LNCAP (cell line): ENCODE measurements at regions not wholly inside any gene's neighbourhood (a gene's known extent, or its start where the extent isn't known, plus 50 kb on each side); places are given as distances from the start of the nearest gene placed in this dataset.

Source experiments
- TF ChIP-seq, protein P1 (sequence below): fragments of 450-650 bp; IDR thresholded peaks from 2 replicates; pipeline ENCODE4 v1.5.1; 2017; ENCODE audit warnings: mild to moderate bottlenecking

GRCh38 chr3:96007650-96008195 lies 806.7 kb upstream of the EPHA6 start:
- TF ChIP-seq, protein P1, sequence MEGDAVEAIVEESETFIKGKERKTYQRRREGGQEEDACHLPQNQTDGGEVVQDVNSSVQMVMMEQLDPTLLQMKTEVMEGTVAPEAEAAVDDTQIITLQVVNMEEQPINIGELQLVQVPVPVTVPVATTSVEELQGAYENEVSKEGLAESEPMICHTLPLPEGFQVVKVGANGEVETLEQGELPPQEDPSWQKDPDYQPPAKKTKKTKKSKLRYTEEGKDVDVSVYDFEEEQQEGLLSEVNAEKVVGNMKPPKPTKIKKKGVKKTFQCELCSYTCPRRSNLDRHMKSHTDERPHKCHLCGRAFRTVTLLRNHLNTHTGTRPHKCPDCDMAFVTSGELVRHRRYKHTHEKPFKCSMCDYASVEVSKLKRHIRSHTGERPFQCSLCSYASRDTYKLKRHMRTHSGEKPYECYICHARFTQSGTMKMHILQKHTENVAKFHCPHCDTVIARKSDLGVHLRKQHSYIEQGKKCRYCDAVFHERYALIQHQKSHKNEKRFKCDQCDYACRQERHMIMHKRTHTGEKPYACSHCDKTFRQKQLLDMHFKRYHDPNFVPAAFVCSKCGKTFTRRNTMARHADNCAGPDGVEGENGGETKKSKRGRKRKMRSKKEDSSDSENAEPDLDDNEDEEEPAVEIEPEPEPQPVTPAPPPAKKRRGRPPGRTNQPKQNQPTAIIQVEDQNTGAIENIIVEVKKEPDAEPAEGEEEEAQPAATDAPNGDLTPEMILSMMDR = no peak

DNA sequence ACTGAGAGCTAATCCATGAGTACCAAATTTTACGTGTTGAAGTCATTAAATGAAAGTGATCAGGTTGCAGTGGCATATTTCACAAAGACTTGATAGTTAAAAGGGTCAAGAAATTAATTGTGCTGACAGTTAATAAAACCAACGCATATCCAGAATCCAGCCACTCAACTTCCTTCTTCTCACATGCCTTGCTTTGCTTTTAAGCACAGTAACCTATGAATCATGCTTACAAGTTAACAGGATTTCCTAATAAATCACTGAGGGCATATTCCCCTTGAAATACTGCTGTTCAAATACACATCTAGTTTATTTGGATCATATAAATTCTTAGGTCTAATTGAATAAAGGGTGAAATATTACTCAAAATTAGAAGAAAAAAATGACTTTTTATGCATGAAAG lies 801.5 kb upstream of the EPHA6 start:
- TF ChIP-seq, protein P1 = no peak

DNA sequence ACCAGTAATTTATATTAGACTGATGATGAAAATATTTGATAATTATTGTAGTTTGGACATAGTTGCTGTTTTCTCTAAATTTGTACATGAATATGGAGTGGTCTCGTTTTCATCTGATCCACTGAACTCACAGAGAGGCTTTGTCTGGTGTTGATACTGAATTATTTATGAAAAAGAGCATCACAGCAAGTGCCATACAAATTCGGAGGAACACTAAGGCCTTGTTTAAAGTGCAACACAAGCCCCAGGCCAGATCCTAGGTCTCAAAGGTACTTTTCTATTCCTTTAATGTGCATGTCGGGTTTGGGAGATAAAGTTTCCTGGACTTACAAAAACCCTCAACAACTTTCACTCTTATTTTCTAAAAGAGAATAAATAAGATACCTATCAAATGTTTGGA lies 796.8 kb upstream of the EPHA6 start:
- TF ChIP-seq, protein P1 = no peak

GRCh38 chr3:96022676-96023075 lies 791.7 kb upstream of the EPHA6 start:
- TF ChIP-seq, protein P1 = no peak; the same call in 1 of the 2 replicates

DNA sequence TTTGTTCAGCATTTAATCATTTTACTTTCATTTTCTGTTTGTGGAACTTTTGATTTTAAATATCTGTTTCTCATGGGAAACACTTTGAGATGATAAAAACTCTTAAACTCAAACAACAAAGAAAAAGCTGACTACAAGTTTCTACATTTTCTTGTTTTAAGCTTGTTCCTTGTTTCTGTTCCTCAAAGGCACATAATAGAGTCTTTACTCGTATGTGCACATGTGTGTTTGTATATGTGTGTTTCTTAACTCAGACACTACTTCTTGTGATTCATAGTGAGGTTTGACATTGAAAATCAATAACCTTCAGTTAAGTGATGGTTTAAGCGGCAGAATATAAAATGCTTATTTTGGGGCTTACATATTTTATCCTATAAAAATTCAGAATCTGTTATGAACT lies 786.7 kb upstream of the EPHA6 start:
- TF ChIP-seq, protein P1 = no peak

DNA sequence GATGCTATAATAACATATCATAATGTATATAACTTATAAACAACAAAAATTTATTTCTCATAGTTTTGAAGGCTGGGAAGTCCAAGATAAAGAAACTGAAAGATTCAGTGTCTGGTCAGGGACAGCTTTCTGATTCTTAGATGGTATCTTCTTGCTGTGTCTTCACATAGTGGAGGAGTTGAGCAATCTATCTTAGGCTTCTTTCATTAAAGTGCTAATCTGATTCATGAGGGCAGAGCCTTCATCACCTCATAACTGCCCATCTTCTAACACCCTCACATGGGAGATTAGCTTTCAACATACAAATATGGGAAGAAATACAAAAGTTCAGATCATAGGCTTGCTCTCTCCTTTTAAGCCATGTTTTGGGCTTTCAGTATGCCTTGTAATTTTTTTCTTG lies 774.8 kb upstream of the EPHA6 start:
- TF ChIP-seq, protein P1 = no peak

- TF ChIP-seq, protein P1 = no peak
Measured at GRCh38 chr3:96059301-96059700, 755.1 kb upstream of the EPHA6 start.

DNA sequence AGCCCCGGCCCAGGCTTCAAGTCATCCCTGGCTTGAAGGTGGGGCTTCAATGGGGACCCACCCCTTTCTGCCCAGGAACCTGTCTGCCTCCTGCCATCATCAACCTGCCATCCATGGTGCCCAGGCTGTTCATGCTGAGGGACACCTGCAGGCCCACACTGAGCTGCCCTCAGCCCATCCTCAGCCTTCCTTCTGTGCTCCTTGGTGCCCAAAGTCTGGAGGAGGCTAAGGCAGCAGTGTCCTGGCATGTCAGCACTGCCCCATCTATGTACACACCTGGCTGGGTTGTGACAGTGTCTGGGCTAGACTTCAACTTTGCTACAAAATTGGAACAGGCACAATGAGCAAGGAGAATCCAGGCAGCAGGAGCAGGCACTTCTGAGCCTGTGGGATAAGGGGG lies 745.3 kb upstream of the EPHA6 start:
- TF ChIP-seq, protein P1 = no peak
